GM12892 (cell line): ENCODE measurements at regions not wholly inside any gene's neighbourhood (a gene's known extent, or its start where the extent isn't known, plus 50 kb on each side); places are given as distances from the start of the nearest gene placed in this dataset.

Experiments used
- POLR2A ChIP-seq: IDR thresholded peaks from 2 replicates; pipeline ENCODE4 v1.6.1; 2011; ENCODE audit warnings: low read depth, low read length, control low read depth
- POLR2AphosphoS5 ChIP-seq: IDR thresholded peaks from 2 replicates; pipeline ENCODE4 v1.6.1; 2011; ENCODE audit warnings: low read depth, low read length, control low read depth
- TAF1 ChIP-seq: IDR thresholded peaks from 2 replicates; pipeline ENCODE4 v1.6.1; 2011; ENCODE audit warnings: low read depth, mild to moderate bottlenecking, control low read depth, low read length, borderline replicate concordance

DNA sequence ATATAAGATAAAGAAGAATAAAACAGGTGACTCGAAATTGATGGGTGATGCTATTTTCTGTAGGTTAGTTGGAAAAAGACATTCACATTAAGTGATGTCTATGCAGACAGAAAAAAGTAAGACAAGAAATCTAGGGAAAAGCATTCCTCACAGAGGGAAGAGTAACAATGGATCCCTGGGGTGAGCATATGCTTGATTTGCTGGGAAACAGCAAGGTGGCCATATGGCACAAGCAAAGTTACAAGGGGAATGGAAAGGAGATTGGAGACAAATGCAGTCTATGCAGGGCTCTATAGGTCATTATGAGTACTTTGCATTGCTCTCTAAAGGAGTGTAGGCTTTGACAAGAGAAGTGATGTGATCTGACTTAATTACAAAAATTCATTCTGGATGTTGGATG is 90.9 kb upstream of the ZNF804B start:
- TF ChIP-seq POLR2AphosphoS5 (no peak), POLR2A (no peak), TAF1 (no peak)
